DMS 273 treated with DMSO at 0.1 percent for 48 hours (cell line): ENCODE measurements at regions not wholly inside any gene's neighbourhood (a gene's known extent, or its start where the extent isn't known, plus 50 kb on each side); places are given as distances from the start of the nearest gene placed in this dataset.

Experiments used
- DNase-seq: peaks from one replicate; lab custom pipeline; 2025; lab: John Stamatoyannopoulos, UW

GRCh38 chr15:73001840-73002239, 50.4 kb upstream of the NEO1 start:
- no peak for DNase-seq

- no peak for DNase-seq
Observed at GRCh38 chr15:73000293-73000692, 52.0 kb upstream of the NEO1 start.

DNA sequence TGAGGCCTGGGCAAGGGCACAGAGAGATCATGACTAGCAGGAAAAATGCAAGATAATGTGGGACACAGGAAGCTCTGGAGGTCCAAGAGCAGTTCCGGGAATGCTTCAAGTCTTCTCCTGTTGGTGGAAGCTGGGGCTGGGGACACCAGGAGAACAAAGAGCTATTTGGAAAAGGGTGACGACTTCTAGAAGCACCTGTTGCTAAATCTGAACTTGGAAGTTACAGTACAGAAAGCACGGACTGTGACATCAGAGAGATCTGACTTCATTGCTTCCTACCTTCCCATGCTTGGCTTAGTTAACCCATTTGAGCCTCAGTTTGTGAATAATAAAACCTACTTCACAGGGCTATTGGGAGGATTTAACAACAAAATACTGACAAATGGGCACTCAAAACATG, 52.7 kb upstream of the NEO1 start:
- DNase-seq, result no peak

- DNase-seq, result no peak
Observed at GRCh38 chr15:72998681-72999466, 53.4 kb upstream of the NEO1 start.

GRCh38 chr15:72998226-72998625, 54.0 kb upstream of the NEO1 start:
- no peak for DNase-seq

DNA sequence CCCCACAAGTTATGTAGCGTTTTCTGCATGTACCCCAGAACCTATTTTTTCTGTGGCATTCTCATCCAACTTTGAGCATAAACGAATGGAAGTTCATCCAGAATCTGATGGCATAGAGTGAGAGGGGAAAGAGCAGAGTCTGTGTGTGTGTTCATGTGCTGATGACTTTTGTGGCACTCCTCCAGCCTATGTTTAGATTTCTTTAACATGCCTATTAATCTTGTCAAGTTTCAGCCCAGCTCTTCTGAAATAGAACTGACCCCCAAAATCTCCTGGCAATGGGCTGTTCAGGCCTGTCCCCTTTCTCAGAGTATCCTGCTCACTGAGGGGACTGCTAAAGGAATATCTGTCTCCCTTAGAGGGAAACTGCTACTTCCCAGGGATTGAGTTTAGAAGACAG, 56.4 kb upstream of the NEO1 start:
- DNase-seq, result no peak

DNA sequence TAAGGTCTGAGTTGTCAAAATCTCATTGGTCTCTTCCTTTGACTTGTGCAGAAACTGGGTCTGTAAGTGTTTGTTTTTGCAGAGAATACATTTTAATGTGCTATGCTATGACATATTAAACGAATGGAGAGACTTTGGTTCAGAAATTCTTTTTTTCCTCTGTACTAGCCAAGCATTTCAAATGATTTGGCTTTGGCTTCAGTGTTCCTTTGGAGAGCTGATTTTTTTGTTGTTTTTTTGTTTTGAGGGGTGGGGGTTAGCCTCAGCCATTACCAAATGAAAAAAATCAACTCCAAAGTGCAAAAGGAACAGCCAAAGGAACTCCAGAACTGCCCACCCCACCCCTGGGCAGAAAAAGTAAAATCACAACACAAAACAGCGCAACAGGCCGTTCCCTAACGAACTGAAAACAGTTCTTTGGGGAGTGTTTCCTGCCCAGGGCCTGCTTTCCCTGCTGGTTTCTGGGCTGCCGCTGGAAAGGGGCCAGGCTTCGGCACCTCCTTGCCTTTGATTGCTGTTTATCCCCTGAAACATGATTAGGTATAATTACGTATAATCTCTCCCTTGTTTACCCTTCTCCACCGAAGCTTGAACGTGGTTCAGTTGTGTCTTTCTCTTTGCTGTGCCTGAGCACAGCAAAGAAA, 57.6 kb upstream of the NEO1 start:
- DNase-seq, result peak; percentile 32

DNA sequence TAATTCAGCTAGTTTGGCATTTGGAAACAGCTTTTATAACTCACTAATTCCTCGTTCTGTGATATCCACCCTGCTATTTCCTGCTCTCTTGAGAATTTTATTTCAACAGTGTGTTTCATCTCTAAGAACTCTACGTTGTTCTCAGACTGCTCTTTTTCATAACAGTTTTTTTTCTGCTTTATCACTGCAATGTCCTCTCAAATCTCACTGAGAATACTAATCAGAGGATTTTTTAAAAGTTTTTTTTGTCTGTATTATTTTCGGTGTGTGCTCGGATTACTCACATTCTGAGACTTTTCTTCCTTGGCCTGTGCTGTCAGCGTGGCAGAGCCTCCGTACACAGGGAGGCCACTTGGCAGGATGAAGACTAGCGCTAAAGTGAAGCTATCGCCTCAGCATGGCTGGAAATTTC, 59.4 kb upstream of the NEO1 start:
- no peak for DNase-seq

- no peak for DNase-seq
Observed at GRCh38 chr15:72991026-72991425, 61.2 kb upstream of the NEO1 start.

DNA sequence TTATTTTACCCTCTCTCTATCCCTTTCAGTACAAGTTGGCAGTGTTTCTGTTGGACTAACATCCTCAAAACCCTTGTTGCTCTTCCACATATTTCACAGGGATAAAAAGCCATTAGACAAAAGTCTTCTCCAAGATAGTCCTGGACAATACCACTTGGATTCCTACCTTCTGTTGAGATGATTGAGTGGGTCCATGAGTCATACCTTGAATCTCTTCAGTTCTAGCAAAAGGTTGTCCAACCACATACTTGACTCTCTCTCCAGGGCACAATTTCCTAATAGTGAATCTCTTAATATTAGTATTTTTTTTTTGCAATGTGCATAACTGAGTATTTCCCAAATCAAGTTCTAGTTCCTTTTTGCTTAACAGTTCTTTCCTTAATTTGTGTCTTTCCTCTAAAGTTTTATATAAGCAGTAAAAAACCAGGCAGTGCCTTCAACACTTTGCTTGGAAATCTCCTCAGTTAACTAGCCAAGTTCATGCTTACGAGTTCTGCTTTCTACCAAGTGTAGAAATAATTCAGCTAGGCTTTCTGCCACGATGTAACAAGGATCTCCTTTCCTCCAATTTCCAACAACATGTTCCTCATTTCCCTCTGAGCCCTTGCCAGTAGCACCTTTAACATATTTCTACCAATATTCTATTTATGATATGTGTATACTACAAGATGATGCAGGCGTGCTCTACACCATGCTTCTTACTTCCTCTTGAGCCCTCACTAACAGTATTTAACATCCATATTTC, 68.3 kb upstream of the NEO1 start:
- DNase-seq, result no peak

- DNase-seq, result no peak
Observed at GRCh38 chr15:72982714-72983113, 69.5 kb upstream of the NEO1 start.

DNA sequence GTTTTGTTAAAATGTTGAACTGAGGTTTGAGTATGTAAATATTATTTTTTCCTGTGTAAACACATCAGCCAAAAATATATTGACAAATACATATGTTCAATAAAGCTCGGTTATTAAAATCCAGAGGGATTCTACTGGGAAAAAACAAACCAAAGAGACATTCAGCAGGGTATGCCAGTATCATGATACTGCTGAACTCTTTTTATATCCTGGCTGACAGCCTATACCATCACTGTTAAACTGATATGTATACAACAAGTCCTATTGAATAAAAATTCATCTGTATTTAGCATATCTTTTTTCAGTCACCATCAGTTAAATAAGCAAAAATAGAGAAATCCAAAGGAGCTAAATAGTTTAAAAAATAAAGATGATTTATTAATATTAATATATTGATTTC, 71.6 kb upstream of the NEO1 start:
- no peak for DNase-seq

DNA sequence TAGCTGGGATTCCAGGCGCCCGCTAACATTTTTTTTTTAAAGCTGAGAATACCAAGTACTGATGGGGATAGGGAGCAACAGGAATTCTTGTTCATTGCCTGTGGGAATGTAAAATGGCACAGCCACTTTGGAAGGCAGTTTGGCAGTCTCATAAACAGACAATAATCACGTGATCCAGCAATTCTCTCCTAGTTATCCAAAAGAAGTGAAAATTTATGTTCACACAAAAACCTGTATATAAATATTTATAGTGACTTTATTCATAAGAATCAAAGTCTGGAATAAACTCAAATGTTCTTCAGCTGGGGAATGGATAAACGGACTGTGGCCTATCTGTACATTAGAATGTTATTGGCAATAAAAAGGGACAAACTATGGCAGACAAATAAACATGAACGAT, 72.5 kb upstream of the NEO1 start:
- DNase-seq, result no peak

- no peak for DNase-seq
Observed at GRCh38 chr15:72979308-72979707, 73.0 kb upstream of the NEO1 start.

DNA sequence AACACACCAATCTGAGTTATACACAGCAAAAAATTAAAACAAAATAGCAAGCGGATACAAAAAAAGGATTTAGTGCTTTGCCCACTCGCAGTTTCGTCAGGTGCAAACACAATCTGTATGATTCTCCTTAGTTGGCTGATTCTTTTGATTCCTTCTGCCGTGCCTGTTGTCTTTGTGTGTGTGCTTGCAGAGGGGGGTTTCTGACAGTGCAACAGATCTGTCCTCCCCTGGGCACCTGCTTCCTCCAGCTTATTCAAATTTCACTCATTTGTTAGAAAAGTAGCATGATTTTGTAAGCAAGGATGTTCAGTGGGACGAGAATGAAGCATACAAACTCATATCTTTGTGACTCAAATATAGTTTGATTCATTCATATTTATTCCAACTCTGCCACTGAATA, 74.0 kb upstream of the NEO1 start:
- no peak for DNase-seq

DNA sequence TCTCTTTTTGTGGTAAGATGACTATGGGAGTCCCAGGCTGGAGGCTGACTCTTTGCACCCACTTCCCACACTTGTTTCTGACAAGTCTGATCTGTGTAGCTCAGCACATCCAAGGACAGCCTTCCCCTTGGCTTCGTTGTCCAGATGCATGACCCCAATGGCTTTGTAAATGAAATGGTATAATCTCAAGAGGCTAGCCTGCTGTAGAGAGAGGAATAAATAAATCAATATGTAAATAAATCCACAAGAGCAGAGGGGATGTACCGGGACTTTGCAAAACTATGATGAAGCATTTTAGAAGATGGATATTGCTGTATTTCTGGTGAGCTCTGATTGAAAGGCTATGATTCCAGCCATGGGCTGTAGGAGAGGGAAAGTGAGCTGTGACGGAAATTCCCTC, 79.9 kb upstream of the NEO1 start:
- no peak for DNase-seq

DNA sequence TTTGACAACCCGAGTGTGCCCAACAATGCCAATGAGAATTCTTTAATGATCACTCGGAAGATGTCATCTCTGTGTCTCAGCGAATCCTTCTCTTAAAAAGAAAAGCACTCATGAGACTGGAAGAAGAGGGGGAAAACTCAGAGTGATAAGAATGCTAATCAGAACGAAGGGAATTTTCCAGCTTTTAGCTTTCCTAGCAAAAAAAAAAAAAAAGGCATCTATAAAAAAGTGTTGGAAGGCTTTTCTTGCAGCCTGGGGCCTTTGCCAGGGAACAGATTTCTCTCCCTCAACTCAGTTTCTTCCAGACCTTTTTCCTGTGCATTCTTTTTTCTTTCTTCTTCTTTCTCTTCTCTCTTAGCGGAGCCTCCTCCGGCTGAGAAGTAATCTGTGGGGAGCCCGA, 80.5 kb upstream of the NEO1 start:
- DNase-seq, result no peak

DNA sequence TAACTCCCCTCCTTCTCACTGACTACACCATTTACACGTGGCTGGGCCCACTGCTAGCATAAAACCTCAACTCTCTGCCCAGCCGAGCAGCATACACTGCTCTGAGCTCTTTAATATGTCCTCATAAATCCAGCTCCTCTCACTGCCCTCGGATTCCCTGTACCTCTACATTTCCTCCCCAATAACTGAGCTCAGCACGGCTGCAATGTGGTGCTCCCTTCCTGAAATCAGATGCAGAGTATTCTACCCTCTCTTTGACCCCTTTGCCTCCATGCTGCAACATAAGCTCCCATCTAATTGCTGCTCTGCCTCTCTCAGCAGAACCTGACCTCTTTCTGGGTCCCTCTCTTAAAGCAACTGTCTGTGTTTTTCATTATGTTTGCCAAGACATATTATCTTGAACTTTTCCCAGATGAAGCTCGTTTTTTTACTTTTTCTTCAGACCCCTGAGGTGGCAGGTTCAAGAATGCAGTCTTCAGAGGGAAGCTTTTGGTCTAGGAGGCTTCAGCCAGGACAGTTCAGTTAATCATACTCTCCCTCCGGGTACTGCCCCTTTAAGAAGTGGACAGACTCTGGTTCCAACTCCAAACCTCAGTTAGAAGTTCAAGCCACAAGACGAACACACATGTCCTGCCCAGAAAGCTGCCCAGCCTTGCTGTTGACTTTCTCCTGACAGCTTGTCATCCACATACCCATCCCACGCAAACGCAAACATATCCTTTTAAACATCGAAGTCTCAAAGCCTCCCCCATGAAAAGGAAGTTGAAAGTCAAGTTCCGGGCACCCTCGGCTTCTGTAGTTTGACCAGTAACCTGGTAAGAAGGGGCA, 81.1 kb upstream of the NEO1 start:
- no peak for DNase-seq

DNA sequence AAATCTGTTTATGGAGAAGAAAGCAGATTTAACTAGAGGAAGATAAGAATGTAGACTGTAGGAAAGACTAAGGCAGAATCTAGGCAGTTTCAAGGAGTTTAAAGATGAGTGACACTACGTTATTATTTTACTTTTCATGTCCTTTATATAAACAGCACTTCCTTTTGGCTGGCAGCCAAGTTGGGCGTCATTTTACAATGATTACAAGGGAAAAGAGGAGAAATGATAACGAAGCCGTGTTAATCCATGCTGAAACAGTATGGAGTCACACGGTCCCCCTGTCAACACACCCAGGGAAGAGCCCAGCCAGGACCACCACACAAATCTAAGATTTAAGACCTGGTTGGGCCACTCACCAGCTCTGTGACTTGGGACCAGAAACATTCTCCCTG, 83.7 kb upstream of the NEO1 start:
- DNase-seq, result no peak

DNA sequence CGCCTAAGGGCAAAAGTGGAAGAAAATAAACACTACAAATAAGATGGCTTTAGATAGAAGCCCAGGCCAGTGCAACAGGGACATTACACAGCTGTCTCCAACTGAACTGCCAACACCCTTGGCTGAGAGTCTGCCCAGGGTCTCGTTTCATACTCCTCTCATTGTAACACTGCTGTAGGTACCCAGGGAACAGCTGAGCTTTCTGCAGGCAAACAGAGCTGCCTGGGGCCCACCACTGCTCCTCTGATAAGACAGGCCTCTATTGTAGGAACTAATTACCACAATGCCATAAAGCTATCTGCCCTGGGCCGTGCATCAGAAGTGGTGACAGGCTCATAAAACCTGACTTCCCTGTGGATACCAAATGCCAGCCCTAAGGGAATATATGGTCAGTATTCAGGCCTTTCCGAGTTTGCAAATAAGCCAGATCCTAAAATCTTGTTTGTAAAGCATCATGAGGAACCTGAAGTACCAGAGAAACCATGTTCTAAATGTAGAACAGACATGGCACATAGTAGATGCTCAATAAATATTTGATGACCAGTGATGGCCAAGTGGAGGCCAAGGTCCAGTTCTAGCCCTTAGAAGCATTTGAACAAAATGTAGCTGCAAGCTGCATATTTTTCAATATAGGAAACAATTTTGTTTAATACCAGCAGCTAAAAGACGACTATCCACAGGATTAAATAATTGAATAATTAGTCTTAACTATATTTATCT, 84.3 kb upstream of the NEO1 start:
- no peak for DNase-seq

- no peak for DNase-seq
Observed at GRCh38 chr15:72967397-72967796, 84.9 kb upstream of the NEO1 start.

DNA sequence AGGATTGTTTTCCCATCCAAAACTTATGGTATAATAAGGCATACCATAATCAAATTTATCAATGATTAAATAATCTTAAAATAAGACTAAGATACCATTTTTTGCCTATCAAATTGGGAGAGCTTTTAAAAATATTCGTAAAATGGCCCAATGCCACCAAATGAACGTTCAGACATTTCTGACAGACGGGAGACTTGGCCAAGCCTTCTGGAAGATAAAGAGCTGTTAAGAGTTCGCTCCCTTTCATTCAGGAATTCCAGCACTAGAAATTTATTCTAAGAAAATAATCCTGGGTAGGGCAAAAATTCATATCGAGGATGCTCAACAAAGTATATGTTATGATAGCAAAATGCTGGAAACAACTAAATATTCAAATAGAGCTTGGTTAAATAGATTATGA, 85.6 kb upstream of the NEO1 start:
- no peak for DNase-seq
